Dedifferentiated amniotic fluid mesenchymal stem cell (primary cell): ENCODE measurements at regions not wholly inside any gene's neighbourhood (a gene's known extent, or its start where the extent isn't known, plus 50 kb on each side); places are given as distances from the start of the nearest gene placed in this dataset.

ENCODE experiments used
- DNase-seq: peaks from one replicate; pipeline ENCODE4 v3.0.0-alpha.2; 2016; ENCODE audit errors: extremely low spot score

- DNase-seq = no peak
Observed at GRCh38 chr4:82031376-82031927, 342.3 kb downstream of the HNRNPD start.

- DNase-seq = no peak
Observed at GRCh38 chr4:82017680-82018079, 356.1 kb downstream of the HNRNPD start.

- DNase-seq = no peak
Observed at GRCh38 chr4:82005158-82005557, 368.6 kb downstream of the HNRNPD start.

GRCh38 chr4:81997313-81997712 lies 376.5 kb downstream of the HNRNPD start:
- no peak for DNase-seq

- DNase-seq = no peak
Observed at GRCh38 chr4:81990898-81991297, 382.9 kb downstream of the HNRNPD start.

- DNase-seq = no peak
Observed at GRCh38 chr4:81990211-81990610, 383.6 kb downstream of the HNRNPD start.

GRCh38 chr4:81989202-81989601 lies 384.6 kb downstream of the HNRNPD start:
- DNase-seq = no peak

- DNase-seq = no peak
Observed at GRCh38 chr4:81988178-81988577, 385.6 kb downstream of the HNRNPD start.

- no peak for DNase-seq
Observed at GRCh38 chr4:81984746-81985145, 389.0 kb downstream of the HNRNPD start.

GRCh38 chr4:81982846-81983540 lies 390.8 kb downstream of the HNRNPD start:
- DNase-seq = no peak

GRCh38 chr4:81981218-81981617 lies 392.6 kb downstream of the HNRNPD start:
- no peak for DNase-seq

GRCh38 chr4:81974523-81974922 lies 399.3 kb downstream of the HNRNPD start:
- no peak for DNase-seq

GRCh38 chr4:81971637-81972381 lies 402.0 kb downstream of the HNRNPD start:
- DNase-seq = no peak

- DNase-seq = no peak
Observed at GRCh38 chr4:81971061-81971460, 402.7 kb downstream of the HNRNPD start.

GRCh38 chr4:81970454-81970853 lies 403.3 kb downstream of the HNRNPD start:
- no peak for DNase-seq

- no peak for DNase-seq
Observed at GRCh38 chr4:81966676-81967075, 407.1 kb downstream of the HNRNPD start.

- no peak for DNase-seq
Observed at GRCh38 chr4:81965911-81966310, 407.9 kb downstream of the HNRNPD start.

GRCh38 chr4:81965454-81965853 lies 408.3 kb downstream of the HNRNPD start:
- no peak for DNase-seq

GRCh38 chr4:81963763-81964020 lies 410.1 kb downstream of the HNRNPD start:
- DNase-seq = no peak

GRCh38 chr4:81963015-81963762 lies 410.6 kb downstream of the HNRNPD start:
- DNase-seq = no peak

- DNase-seq = no peak
Observed at GRCh38 chr4:81960961-81961360, 412.8 kb downstream of the HNRNPD start.

GRCh38 chr4:81954271-81954670 lies 419.5 kb downstream of the HNRNPD start:
- DNase-seq = no peak
